ENCODE measurements at regions not wholly inside any gene's neighbourhood (a gene's known extent, or its start where the extent isn't known, plus 50 kb on each side); places are given as distances from the start of the nearest gene placed in this dataset.

DNA sequence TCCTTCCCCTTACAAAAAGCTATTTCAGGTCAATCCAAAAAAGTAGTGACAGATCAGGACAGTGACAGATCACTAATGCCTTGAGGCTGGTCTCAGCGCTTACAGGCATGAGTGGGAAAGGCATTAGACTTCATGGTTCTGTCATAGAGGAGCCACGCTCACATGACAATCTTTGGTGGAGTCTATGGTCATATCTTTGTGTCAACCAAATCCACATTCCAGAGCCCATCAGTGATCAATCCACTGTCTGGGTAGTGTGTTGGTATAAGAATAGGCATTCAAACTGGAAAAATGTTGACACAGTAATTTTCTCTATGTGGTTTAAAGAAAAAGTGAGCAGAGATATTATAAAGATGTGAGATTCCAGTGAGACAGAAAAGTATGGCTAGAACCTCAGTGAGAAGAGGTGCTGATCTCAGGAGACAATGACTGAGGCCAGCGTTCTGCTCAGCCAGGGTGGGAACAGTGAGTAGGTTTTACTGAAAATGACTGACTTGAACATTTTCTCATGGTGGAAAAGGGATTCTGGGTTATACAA is 215.0 kb downstream of the IRS1 start:
- ATAC-seq (no peak), DNase-seq (no peak)
- CTCF ChIA-PET: no interaction called here
- Mint-ChIP-seq H3K27ac (no peak overlapping the region), H3K4me1 (ENCODE audit: low read depth) (no peaks in the 10 kb centered on the region), H3K4me3 (no peak overlapping the region), H3K9me3 (no peaks in the 10 kb centered on the region), H3K27me3 (peaks cover 29% of the 10 kb centered on the region), H3K36me3 (ENCODE audit: low read depth) (no peaks in the 10 kb centered on the region)
- POLR2A ChIA-PET: no interaction called here
- no peak for TF ChIP-seq CTCF (IDR thresholded peaks at IDR 0.05)
- intact Hi-C loops (cut with micrococcal nuclease): no loop called here

DNA sequence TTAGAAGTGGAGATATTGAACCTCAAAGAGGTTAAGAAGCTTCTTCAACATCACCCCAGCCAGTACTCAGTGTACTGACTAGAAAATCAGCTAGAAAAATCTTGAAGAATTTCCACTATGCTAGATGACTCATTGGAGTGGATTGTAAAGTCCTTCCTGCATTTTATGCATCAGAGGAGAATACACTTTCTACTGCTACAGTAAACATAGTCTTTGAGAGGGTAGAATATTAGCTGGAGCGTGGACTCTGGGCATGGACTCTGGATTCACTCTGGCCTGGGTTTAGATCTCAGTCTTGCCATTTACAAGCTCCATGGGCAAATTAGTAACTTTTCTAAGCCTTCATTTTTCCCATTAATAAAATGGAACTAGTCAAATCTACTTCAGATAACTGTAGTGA is 215.9 kb downstream of the IRS1 start:
- H3K4me3 Mint-ChIP-seq: no peak overlapping the region
- ChIA-PET POLR2A (no interaction called here), CTCF (no interaction called here)
- no peaks in the 10 kb centered on the region for H3K9me3 Mint-ChIP-seq
- no peak overlapping the region for H3K27ac Mint-ChIP-seq
- no peak for ATAC-seq
- peaks cover 29% of the 10 kb centered on the region for H3K27me3 Mint-ChIP-seq
- TF ChIP-seq CTCF (IDR thresholded peaks at IDR 0.05): no peak
- intact Hi-C loops (cut with micrococcal nuclease): no loop called here
- DNase-seq: no peak
- H3K36me3 Mint-ChIP-seq (ENCODE audit: low read depth): no peaks in the 10 kb centered on the region
- no peaks in the 10 kb centered on the region for H3K4me1 Mint-ChIP-seq (ENCODE audit: low read depth)

DNA sequence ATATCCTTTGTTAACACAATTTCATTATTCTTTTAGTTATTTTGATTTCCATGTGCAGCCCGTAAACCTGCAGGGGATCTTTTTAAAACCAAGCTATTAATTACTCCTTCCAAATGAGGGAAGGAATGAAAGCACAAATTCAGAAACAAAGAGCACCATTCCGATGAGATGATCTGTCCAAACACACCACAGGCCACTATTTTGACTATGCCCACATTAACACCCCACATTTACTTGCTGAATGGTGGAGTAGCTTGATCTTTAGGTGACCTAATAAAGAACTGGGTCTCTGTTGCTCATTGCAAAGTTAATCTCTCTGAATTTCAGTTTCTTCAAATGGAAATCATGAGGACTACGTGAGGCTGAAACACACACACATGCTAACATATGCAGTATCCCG is 218.0 kb downstream of the IRS1 start:
- no peak for DNase-seq
- ChIA-PET POLR2A (interaction anchor here (1.0 kb wide), 1 partner anchor 158 kb away, joined by 3 read pairs; no protein-coding TSS in a partner anchor), CTCF (no interaction called here)
- no peak overlapping the region for H3K27ac Mint-ChIP-seq
- no peak overlapping the region for H3K4me3 Mint-ChIP-seq
- no peak for ATAC-seq
- H3K9me3 Mint-ChIP-seq: no peaks in the 10 kb centered on the region
- no peaks in the 10 kb centered on the region for H3K36me3 Mint-ChIP-seq (ENCODE audit: low read depth)
- intact Hi-C loops (cut with micrococcal nuclease): no loop called here
- TF ChIP-seq CTCF (IDR thresholded peaks at IDR 0.05): no peak
- H3K27me3 Mint-ChIP-seq: peaks cover 30% of the 10 kb centered on the region
- no peaks in the 10 kb centered on the region for H3K4me1 Mint-ChIP-seq (ENCODE audit: low read depth)

- POLR2A ChIA-PET: interaction anchor here (1.0 kb wide), 1 partner anchor 157 kb away, joined by 3 read pairs; no protein-coding TSS in a partner anchor
Measured at GRCh38 chr2:226581004-226581403, 218.6 kb downstream of the IRS1 start.

GRCh38 chr2:226580403-226580802 is 219.2 kb downstream of the IRS1 start:
- intact Hi-C loops (cut with micrococcal nuclease): no loop called here
- TF ChIP-seq CTCF (IDR thresholded peaks at IDR 0.05): no peak
- ChIA-PET POLR2A (no interaction called here), CTCF (no interaction called here)
- no peaks in the 10 kb centered on the region for H3K36me3 Mint-ChIP-seq (ENCODE audit: low read depth)
- DNase-seq (no peak), ATAC-seq (no peak)
- H3K4me3 Mint-ChIP-seq: no peak overlapping the region
- no peak overlapping the region for H3K27ac Mint-ChIP-seq
- no peaks in the 10 kb centered on the region for H3K9me3 Mint-ChIP-seq
- H3K27me3 Mint-ChIP-seq: peaks cover 28% of the 10 kb centered on the region
- no peaks in the 10 kb centered on the region for H3K4me1 Mint-ChIP-seq (ENCODE audit: low read depth)

More at GRCh38 chr2:226581004-226581403, 218.6 kb downstream of the IRS1 start:
- H3K27me3 Mint-ChIP-seq: peaks cover 28% of the 10 kb centered on the region
- DNase-seq (no peak), ATAC-seq (no peak)
- TF ChIP-seq CTCF (IDR thresholded peaks at IDR 0.05): no peak
- intact Hi-C loops (cut with micrococcal nuclease): no loop called here
- H3K4me1 Mint-ChIP-seq (ENCODE audit: low read depth): no peaks in the 10 kb centered on the region
- H3K27ac Mint-ChIP-seq: no peak overlapping the region
- CTCF ChIA-PET: no interaction called here
- no peaks in the 10 kb centered on the region for H3K9me3 Mint-ChIP-seq
- H3K36me3 Mint-ChIP-seq (ENCODE audit: low read depth): no peaks in the 10 kb centered on the region
- H3K4me3 Mint-ChIP-seq: no peak overlapping the region
